ENCODE measurements at regions not wholly inside any gene's neighbourhood (a gene's known extent, or its start where the extent isn't known, plus 50 kb on each side); places are given as distances from the start of the nearest gene placed in this dataset.
A peak's percentile ranks its signal among the peaks of the same experiment; 100 is the strongest.
"Not testable (repeated sequence)": the region's sequence is repeated elsewhere in the genome, so short reads cannot be mapped to it uniquely, and the experiment has no call there.

- DNase-seq (ENCODE audit: low spot score): no peak
Measured at GRCh38 chr7:130789436-130789835, 55.4 kb upstream of the KLF14 start.

- peak; percentile 65 for DNase-seq (ENCODE audit: low spot score)
Measured at GRCh38 chr7:130791746-130792145, 57.7 kb upstream of the KLF14 start.

GRCh38 chr7:130793855-130794618 is 60.0 kb upstream of the KLF14 start:
- DNase-seq (ENCODE audit: low spot score): peak; percentile 18

GRCh38 chr7:130794619-130794922 is 60.6 kb upstream of the KLF14 start:
- DNase-seq (ENCODE audit: low spot score): no peak

GRCh38 chr7:130796425-130796824 is 62.4 kb upstream of the KLF14 start:
- DNase-seq (ENCODE audit: low spot score): not testable (repeated sequence)

GRCh38 chr7:130803127-130803526 is 69.1 kb upstream of the KLF14 start:
- DNase-seq (ENCODE audit: low spot score): no peak

GRCh38 chr7:130804220-130804619 is 70.2 kb upstream of the KLF14 start:
- DNase-seq (ENCODE audit: low spot score): no peak

GRCh38 chr7:130812819-130813218 is 78.8 kb upstream of the KLF14 start:
- not testable (repeated sequence) for DNase-seq (ENCODE audit: low spot score)

- no peak for DNase-seq (ENCODE audit: low spot score)
Measured at GRCh38 chr7:130814778-130815335, 80.8 kb upstream of the KLF14 start.

GRCh38 chr7:130818056-130818455 is 84.0 kb upstream of the KLF14 start:
- no peak for DNase-seq (ENCODE audit: low spot score)

GRCh38 chr7:130821864-130822263 is 87.9 kb upstream of the KLF14 start:
- DNase-seq (ENCODE audit: low spot score): no peak

- DNase-seq (ENCODE audit: low spot score): no peak
Measured at GRCh38 chr7:130822642-130823041, 88.6 kb upstream of the KLF14 start.

GRCh38 chr7:130823060-130823459 is 89.1 kb upstream of the KLF14 start:
- no peak for DNase-seq (ENCODE audit: low spot score)

- DNase-seq (ENCODE audit: low spot score): no peak
Measured at GRCh38 chr7:130825819-130826218, 91.8 kb upstream of the KLF14 start.

- DNase-seq (ENCODE audit: low spot score): no peak
Measured at GRCh38 chr7:130829415-130829814, 95.4 kb upstream of the KLF14 start.

GRCh38 chr7:130831322-130831721 is 97.3 kb upstream of the KLF14 start:
- DNase-seq (ENCODE audit: low spot score): no peak

- DNase-seq (ENCODE audit: low spot score): peak; percentile 24
Measured at GRCh38 chr7:130831817-130832481, 97.9 kb upstream of the KLF14 start.

- DNase-seq (ENCODE audit: low spot score): no peak
Measured at GRCh38 chr7:130838738-130839137, 104.7 kb upstream of the KLF14 start.

GRCh38 chr7:130840599-130840998 is 106.6 kb upstream of the KLF14 start:
- DNase-seq (ENCODE audit: low spot score): no peak

GRCh38 chr7:130841416-130841815 is 107.4 kb upstream of the KLF14 start:
- no peak for DNase-seq (ENCODE audit: low spot score)

- DNase-seq (ENCODE audit: low spot score): no peak
Measured at GRCh38 chr7:130843703-130844102, 109.7 kb upstream of the KLF14 start.

GRCh38 chr7:130844811-130845580 is 111.0 kb upstream of the KLF14 start:
- no peak for DNase-seq (ENCODE audit: low spot score)

- DNase-seq (ENCODE audit: low spot score): no peak
Measured at GRCh38 chr7:130845581-130846085, 111.6 kb upstream of the KLF14 start.

Data from putamen (tissue), 1 donor.